Astrocyte (in vitro differentiated cells and primary cell): ENCODE measurements at regions not wholly inside any gene's neighbourhood (a gene's known extent, or its start where the extent isn't known, plus 50 kb on each side); places are given as distances from the start of the nearest gene placed in this dataset.

Source experiments
- DNase-seq: peaks from one replicate; pipeline ENCODE4 v3.0.0-alpha.2; 2010; ENCODE audit warnings: low read depth
- FAIRE-seq: peaks from 2 replicates; lab custom pipeline; 2011; peaks lifted over from hg19 to GRCh38; lab: Jason Lieb, UNC
- H2AFZ ChIP-seq: 2 replicates; pipeline ENCODE4 v1.6.0; 2012; ENCODE audit warnings: low read depth, low read length, inconsistent platforms
- H3K27ac ChIP-seq: 2 replicates; pipeline ENCODE4 v1.5.1; 2011; ENCODE audit warnings: low read depth, low read length, inconsistent platforms
- H3K27me3 ChIP-seq: 2 replicates; pipeline ENCODE4 v1.6.0; 2011; ENCODE audit warnings: low read length, inconsistent platforms; ENCODE audit not compliant: insufficient read depth
- H3K36me3 ChIP-seq: 2 replicates; pipeline ENCODE4 v1.5.1; 2011; ENCODE audit warnings: low read length, inconsistent platforms; ENCODE audit not compliant: insufficient read depth
- H3K4me1 ChIP-seq: 2 replicates; pipeline ENCODE4 v1.5.1; 2011; ENCODE audit warnings: low read length, inconsistent platforms; ENCODE audit not compliant: insufficient read depth
- H3K4me2 ChIP-seq: 2 replicates; pipeline ENCODE4 v1.6.0; 2012; ENCODE audit warnings: low read length, inconsistent platforms
- H3K4me3 ChIP-seq: 2 replicates; pipeline ENCODE4 v1.5.1; 2011; ENCODE audit warnings: low read depth, mild to moderate bottlenecking, low read length, inconsistent platforms; ENCODE audit not compliant: insufficient read depth
- H3K79me2 ChIP-seq: 2 replicates; pipeline ENCODE4 v1.6.0; 2012; ENCODE audit warnings: mild to moderate bottlenecking, low read length, inconsistent platforms; ENCODE audit not compliant: insufficient read depth
- H3K9ac ChIP-seq: 2 replicates; pipeline ENCODE4 v1.6.0; 2012; ENCODE audit warnings: mild to moderate bottlenecking, low read length, inconsistent platforms
- H3K9me3 ChIP-seq: 2 replicates; pipeline ENCODE4 v1.5.1; 2012; ENCODE audit warnings: low read depth, mild to moderate bottlenecking, low read length, inconsistent platforms; ENCODE audit not compliant: insufficient read depth
- H4K20me1 ChIP-seq: 2 replicates; pipeline ENCODE4 v1.6.0; 2012; ENCODE audit warnings: low read length, inconsistent platforms; ENCODE audit not compliant: insufficient read depth
- H3K27ac Mint-ChIP-seq: one replicate; pipeline ENCODE4 v1.8.0; 2021; ENCODE audit warnings: mild to moderate bottlenecking, mixed read lengths; ENCODE audit not compliant: unreplicated experiment
- H3K27me3 Mint-ChIP-seq: one replicate; pipeline ENCODE4 v1.8.0; 2021; ENCODE audit warnings: low read depth, mixed read lengths; ENCODE audit not compliant: unreplicated experiment
- H3K36me3 Mint-ChIP-seq: one replicate; pipeline ENCODE4 v1.8.0; 2021; ENCODE audit warnings: low read depth, mixed read lengths; ENCODE audit not compliant: unreplicated experiment
- H3K4me1 Mint-ChIP-seq: one replicate; pipeline ENCODE4 v1.8.0; 2021; ENCODE audit warnings: low read depth, mixed read lengths; ENCODE audit not compliant: unreplicated experiment
- H3K4me3 Mint-ChIP-seq: one replicate; pipeline ENCODE4 v1.8.0; 2021; ENCODE audit warnings: mild to moderate bottlenecking, moderate library complexity, mixed read lengths; ENCODE audit not compliant: unreplicated experiment
- H3K9me3 Mint-ChIP-seq: one replicate; pipeline ENCODE4 v1.8.0; 2021; ENCODE audit warnings: mild to moderate bottlenecking, mixed read lengths; ENCODE audit not compliant: unreplicated experiment
- EZH2 ChIP-seq: IDR thresholded peaks from 2 replicates; pipeline ENCODE4 v1.6.1; 2012; ENCODE audit warnings: mild to moderate bottlenecking, low read length, inconsistent platforms; ENCODE audit not compliant: insufficient read depth
- TF ChIP-seq, protein P1 (sequence below): IDR thresholded peaks from 2 replicates; pipeline ENCODE4 v1.5.1; 2011; ENCODE audit warnings: low read depth, mild to moderate bottlenecking, inconsistent platforms, low read length, moderate library complexity; ENCODE audit not compliant: insufficient read depth

DNA sequence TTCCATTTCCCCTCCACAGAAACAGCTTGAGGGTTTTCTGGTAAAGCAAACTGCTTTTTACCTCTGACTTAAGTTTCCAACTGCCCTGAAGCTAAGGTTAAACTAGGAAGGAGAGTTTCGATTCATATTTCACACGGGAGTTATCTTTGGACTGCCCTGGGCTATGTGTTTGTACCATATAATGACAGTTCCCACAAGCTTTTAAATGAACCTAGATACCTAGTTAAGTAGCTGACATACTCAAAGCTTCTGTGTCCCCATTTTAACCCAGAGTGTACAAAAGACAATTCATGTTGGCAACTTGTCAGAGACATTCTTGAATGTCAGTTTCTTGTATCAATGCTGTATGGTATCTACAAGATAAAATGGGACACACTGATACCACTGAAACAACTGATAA, 1296.6 kb upstream of the IGFBP7 start:
- FAIRE-seq (no peak), DNase-seq (no peak)
- no peaks in the 10 kb centered on the region for H3K36me3 Mint-ChIP-seq
- no peaks in the 10 kb centered on the region for H3K4me1 Mint-ChIP-seq
- Histone ChIP-seq H3K79me2 (no peaks in the 10 kb centered on the region), H3K4me2 (no peak overlapping the region), H3K27me3 (no peaks in the 10 kb centered on the region), H3K9me3 (no peaks in the 10 kb centered on the region), H3K9ac (no peak overlapping the region), H4K20me1 (no peaks in the 10 kb centered on the region), H3K4me3 (no peak overlapping the region), H3K4me1 (no peaks in the 10 kb centered on the region), H3K36me3 (no peaks in the 10 kb centered on the region), H2AFZ (no peak overlapping the region), H3K27ac (no peak overlapping the region)
- TF ChIP-seq EZH2 = no peak
- TF ChIP-seq, protein P1, sequence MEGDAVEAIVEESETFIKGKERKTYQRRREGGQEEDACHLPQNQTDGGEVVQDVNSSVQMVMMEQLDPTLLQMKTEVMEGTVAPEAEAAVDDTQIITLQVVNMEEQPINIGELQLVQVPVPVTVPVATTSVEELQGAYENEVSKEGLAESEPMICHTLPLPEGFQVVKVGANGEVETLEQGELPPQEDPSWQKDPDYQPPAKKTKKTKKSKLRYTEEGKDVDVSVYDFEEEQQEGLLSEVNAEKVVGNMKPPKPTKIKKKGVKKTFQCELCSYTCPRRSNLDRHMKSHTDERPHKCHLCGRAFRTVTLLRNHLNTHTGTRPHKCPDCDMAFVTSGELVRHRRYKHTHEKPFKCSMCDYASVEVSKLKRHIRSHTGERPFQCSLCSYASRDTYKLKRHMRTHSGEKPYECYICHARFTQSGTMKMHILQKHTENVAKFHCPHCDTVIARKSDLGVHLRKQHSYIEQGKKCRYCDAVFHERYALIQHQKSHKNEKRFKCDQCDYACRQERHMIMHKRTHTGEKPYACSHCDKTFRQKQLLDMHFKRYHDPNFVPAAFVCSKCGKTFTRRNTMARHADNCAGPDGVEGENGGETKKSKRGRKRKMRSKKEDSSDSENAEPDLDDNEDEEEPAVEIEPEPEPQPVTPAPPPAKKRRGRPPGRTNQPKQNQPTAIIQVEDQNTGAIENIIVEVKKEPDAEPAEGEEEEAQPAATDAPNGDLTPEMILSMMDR = no peak
- H3K4me3 Mint-ChIP-seq = no peak overlapping the region
- H3K27me3 Mint-ChIP-seq = no peaks in the 10 kb centered on the region
- H3K27ac Mint-ChIP-seq = no peak overlapping the region
- peaks cover 4% of the 10 kb centered on the region for H3K9me3 Mint-ChIP-seq

DNA sequence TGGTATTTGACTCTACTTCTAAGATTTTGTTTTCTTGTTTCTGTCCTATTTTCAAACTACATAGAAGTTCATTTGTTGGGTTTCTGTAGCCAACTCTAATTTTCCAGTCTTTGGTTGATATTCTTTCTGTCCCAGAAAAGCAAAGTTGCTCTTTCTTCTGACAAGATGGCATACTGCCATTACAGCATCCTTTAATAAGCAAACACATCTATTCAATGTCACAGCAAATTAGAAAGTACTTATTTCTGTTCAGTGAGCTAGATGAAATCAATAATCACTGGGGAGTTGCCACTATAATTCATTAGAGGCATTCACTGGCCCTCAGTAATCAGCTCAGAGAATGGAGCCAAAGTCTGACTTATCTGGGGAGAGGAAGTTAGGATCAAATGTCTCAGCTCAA, 1258.0 kb upstream of the IGFBP7 start:
- no peak overlapping the region for H3K27ac Mint-ChIP-seq
- Histone ChIP-seq H2AFZ (no peak overlapping the region), H3K27me3 (no peaks in the 10 kb centered on the region), H4K20me1 (no peaks in the 10 kb centered on the region), H3K79me2 (no peaks in the 10 kb centered on the region), H3K9ac (no peak overlapping the region), H3K36me3 (no peaks in the 10 kb centered on the region), H3K9me3 (no peaks in the 10 kb centered on the region), H3K27ac (no peak overlapping the region), H3K4me1 (no peaks in the 10 kb centered on the region), H3K4me3 (no peak overlapping the region), H3K4me2 (no peak overlapping the region)
- DNase-seq (no peak), FAIRE-seq (no peak)
- H3K27me3 Mint-ChIP-seq = no peaks in the 10 kb centered on the region
- H3K9me3 Mint-ChIP-seq = no peaks in the 10 kb centered on the region
- no peak overlapping the region for H3K4me3 Mint-ChIP-seq
- H3K4me1 Mint-ChIP-seq = no peaks in the 10 kb centered on the region
- no peaks in the 10 kb centered on the region for H3K36me3 Mint-ChIP-seq
- no peak for TF ChIP-seq EZH2
- TF ChIP-seq, protein P1 = no peak

DNA sequence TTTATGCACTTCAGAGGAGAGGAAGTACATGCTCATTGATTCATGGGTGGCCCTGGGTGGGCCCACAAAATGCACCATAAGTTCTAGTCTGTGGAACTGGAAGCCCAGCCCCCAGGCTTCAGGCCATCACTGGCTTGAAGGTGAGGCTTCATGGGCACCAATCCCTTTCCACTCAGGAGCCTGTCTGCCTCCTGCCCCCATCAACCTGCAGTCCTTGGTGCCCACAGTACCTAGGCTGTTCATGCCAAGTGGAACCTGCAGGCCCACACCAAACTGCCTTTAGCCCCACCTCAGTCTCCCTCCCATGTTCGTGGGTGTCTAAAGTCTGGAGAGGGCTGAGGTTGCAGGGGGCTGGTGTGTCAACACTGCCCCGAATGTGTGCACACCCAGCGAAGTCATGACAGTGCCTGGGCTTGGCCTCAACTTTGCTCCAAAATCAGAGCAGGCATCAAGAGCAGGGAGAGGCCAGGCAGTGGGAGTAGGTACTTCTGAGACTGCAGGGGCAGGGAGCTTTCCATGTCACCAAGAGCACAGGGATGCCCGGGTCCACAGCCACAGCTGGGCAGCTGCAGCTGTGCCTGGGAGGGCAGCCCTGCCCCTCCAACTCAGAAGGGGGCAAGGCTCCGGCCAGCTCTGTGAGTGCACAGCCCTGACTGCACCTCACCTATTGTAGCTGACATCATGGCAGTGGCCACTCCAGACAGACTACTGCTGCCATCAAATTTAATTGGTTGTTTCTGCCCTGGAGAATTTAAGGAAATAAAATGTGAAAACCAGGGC, 1250.4 kb upstream of the IGFBP7 start:
- no peak overlapping the region for H3K9ac ChIP-seq
- Mint-ChIP-seq H3K36me3 (no peaks in the 10 kb centered on the region), H3K4me3 (no peak overlapping the region), H3K9me3 (peaks cover 19% of the 10 kb centered on the region), H3K27me3 (no peaks in the 10 kb centered on the region), H3K4me1 (no peaks in the 10 kb centered on the region), H3K27ac (no peak overlapping the region)
- DNase-seq (no peak), FAIRE-seq (no peak)
- no peaks in the 10 kb centered on the region for H3K27me3 ChIP-seq
- H3K79me2 ChIP-seq = no peaks in the 10 kb centered on the region
- H4K20me1 ChIP-seq = no peaks in the 10 kb centered on the region
- H3K4me2 ChIP-seq = no peak overlapping the region
- H3K27ac ChIP-seq = no peak overlapping the region
- H3K36me3 ChIP-seq = no peaks in the 10 kb centered on the region
- H3K9me3 ChIP-seq = peaks cover 7% of the 10 kb centered on the region
- TF ChIP-seq EZH2 = no peak
- TF ChIP-seq, protein P1 = no peak
- H3K4me1 ChIP-seq = no peaks in the 10 kb centered on the region
- no peak overlapping the region for H2AFZ ChIP-seq
- no peak overlapping the region for H3K4me3 ChIP-seq
